HG02981 (cell line): ENCODE measurements at regions not wholly inside any gene's neighbourhood (a gene's known extent, or its start where the extent isn't known, plus 50 kb on each side); places are given as distances from the start of the nearest gene placed in this dataset.

Experiments
- ATAC-seq: cut with Tn5 transposase; IDR thresholded peaks from one replicate; pipeline ENCODE4 v1.9.1; 2021; ENCODE audit warnings: mild to moderate bottlenecking, moderate library complexity; ENCODE audit not compliant: unreplicated experiment

GRCh38 chr2:133765658-133766057, 197.4 kb upstream of the NCKAP5 start:
- ATAC-seq: no peak

- ATAC-seq: no peak
Measured at GRCh38 chr2:133766164-133766832, 198.0 kb upstream of the NCKAP5 start.

- ATAC-seq: no peak
Measured at GRCh38 chr2:133768256-133768655, 200.0 kb upstream of the NCKAP5 start.

- no peak for ATAC-seq
Measured at GRCh38 chr2:133768658-133769435, 200.6 kb upstream of the NCKAP5 start.

GRCh38 chr2:133773854-133774653, 205.8 kb upstream of the NCKAP5 start:
- ATAC-seq: no peak

- ATAC-seq: no peak
Measured at GRCh38 chr2:133774654-133775015, 206.4 kb upstream of the NCKAP5 start.

GRCh38 chr2:133776936-133777573, 208.8 kb upstream of the NCKAP5 start:
- ATAC-seq: no peak

GRCh38 chr2:133777574-133777960, 209.3 kb upstream of the NCKAP5 start:
- no peak for ATAC-seq

- peak; percentile 67 for ATAC-seq
Measured at GRCh38 chr2:133780099-133780996, 212.1 kb upstream of the NCKAP5 start.

- ATAC-seq: no peak
Measured at GRCh38 chr2:133780997-133781513, 212.8 kb upstream of the NCKAP5 start.

GRCh38 chr2:133787207-133787606, 218.9 kb upstream of the NCKAP5 start:
- ATAC-seq: no peak

GRCh38 chr2:133787651-133788050, 219.4 kb upstream of the NCKAP5 start:
- ATAC-seq: no peak

- ATAC-seq: no peak
Measured at GRCh38 chr2:133788386-133788785, 220.1 kb upstream of the NCKAP5 start.

- no peak for ATAC-seq
Measured at GRCh38 chr2:133789743-133790142, 221.5 kb upstream of the NCKAP5 start.

GRCh38 chr2:133790711-133791110, 222.4 kb upstream of the NCKAP5 start:
- ATAC-seq: no peak

GRCh38 chr2:133791191-133791590, 222.9 kb upstream of the NCKAP5 start:
- ATAC-seq: no peak

GRCh38 chr2:133792223-133792622, 224.0 kb upstream of the NCKAP5 start:
- no peak for ATAC-seq

GRCh38 chr2:133794114-133794513, 225.9 kb upstream of the NCKAP5 start:
- ATAC-seq: no peak

GRCh38 chr2:133801946-133802345, 233.7 kb upstream of the NCKAP5 start:
- ATAC-seq: no peak
